ENCODE measurements at regions not wholly inside any gene's neighbourhood (a gene's known extent, or its start where the extent isn't known, plus 50 kb on each side); places are given as distances from the start of the nearest gene placed in this dataset.

DNA sequence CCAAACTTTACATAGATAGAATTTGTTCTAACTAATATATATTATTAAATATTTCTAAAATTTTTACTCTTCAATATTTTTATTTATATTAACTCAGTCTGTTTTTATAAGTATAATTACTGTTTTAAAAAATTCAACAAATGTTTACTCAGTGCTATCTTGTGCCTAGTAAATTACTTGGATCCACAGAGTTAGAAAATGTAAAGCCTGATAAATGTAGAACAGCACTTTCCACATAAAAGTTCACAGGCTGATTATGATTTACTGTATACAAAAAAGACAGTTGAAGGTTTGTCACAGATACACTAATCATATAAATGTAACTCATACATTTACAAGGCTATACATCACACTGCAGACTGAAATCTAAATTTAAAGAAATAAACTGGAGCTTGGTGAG is 170.0 kb downstream of the FOXG1 start:
- Histone ChIP-seq H3K27ac (no peak overlapping the region), H3K27me3 (no peaks in the 10 kb centered on the region), H3K36me3 (no peaks in the 10 kb centered on the region), H3K4me1 (no peaks in the 10 kb centered on the region), H3K9me3 (no peaks in the 10 kb centered on the region), H3K4me3 (no peak overlapping the region)
- DNase-seq (ENCODE audit: extremely low spot score in 2 of 2), result no peak
- TF ChIP-seq, protein P1, sequence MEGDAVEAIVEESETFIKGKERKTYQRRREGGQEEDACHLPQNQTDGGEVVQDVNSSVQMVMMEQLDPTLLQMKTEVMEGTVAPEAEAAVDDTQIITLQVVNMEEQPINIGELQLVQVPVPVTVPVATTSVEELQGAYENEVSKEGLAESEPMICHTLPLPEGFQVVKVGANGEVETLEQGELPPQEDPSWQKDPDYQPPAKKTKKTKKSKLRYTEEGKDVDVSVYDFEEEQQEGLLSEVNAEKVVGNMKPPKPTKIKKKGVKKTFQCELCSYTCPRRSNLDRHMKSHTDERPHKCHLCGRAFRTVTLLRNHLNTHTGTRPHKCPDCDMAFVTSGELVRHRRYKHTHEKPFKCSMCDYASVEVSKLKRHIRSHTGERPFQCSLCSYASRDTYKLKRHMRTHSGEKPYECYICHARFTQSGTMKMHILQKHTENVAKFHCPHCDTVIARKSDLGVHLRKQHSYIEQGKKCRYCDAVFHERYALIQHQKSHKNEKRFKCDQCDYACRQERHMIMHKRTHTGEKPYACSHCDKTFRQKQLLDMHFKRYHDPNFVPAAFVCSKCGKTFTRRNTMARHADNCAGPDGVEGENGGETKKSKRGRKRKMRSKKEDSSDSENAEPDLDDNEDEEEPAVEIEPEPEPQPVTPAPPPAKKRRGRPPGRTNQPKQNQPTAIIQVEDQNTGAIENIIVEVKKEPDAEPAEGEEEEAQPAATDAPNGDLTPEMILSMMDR (IDR thresholded peaks at IDR 0.05), result no peak
- TF ChIP-seq POLR2A (IDR thresholded peaks at IDR 0.05) (no peak), POLR2AphosphoS5 (IDR thresholded peaks at IDR 0.05; ENCODE audit: insufficient read depth in 1 of 2, low read depth in 1 of 2) (no peak)
- intact Hi-C loops (cut with DNase I), result no loop called here

GRCh38 chr14:28941758-28942157 is 175.2 kb downstream of the FOXG1 start:
- no peaks in the 10 kb centered on the region for H3K36me3 ChIP-seq
- no peak overlapping the region for H3K27ac ChIP-seq
- no peaks in the 10 kb centered on the region for H3K4me1 ChIP-seq
- TF ChIP-seq POLR2A (IDR thresholded peaks at IDR 0.05) (no peak), POLR2AphosphoS5 (IDR thresholded peaks at IDR 0.05; ENCODE audit: insufficient read depth in 1 of 2, low read depth in 1 of 2) (no peak)
- TF ChIP-seq, protein P1 (IDR thresholded peaks at IDR 0.05), result no peak
- H3K9me3 ChIP-seq, result no peaks in the 10 kb centered on the region
- DNase-seq (ENCODE audit: extremely low spot score in 2 of 2), result no peak
- H3K27me3 ChIP-seq, result no peaks in the 10 kb centered on the region
- intact Hi-C loops (cut with DNase I), result no loop called here
- no peak overlapping the region for H3K4me3 ChIP-seq

DNA sequence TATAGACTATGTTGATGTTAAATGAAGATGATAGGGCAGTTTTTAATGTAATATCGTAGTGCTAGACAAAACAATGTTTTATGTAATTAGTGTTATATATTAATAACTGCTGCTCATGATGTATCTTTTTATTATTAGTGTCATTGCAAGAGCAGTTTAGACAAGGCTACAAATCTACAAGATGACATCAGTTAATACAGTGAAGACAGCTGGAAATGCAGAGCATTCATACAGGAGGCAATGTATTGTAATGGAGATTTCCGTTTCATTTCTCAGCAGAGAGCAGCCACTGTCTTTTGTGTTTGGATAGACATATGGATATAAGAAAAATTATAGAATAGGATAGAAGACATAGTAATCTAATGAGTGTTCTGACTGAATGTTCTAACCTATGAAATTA is 178.0 kb downstream of the FOXG1 start:
- H3K36me3 ChIP-seq, result no peaks in the 10 kb centered on the region
- H3K4me1 ChIP-seq, result no peaks in the 10 kb centered on the region
- H3K4me3 ChIP-seq, result no peak overlapping the region
- intact Hi-C loops (cut with DNase I), result no loop called here
- no peaks in the 10 kb centered on the region for H3K27me3 ChIP-seq
- no peak overlapping the region for H3K27ac ChIP-seq
- TF ChIP-seq, protein P1 (IDR thresholded peaks at IDR 0.05), result no peak
- no peaks in the 10 kb centered on the region for H3K9me3 ChIP-seq
- DNase-seq (ENCODE audit: extremely low spot score in 2 of 2), result no peak

DNA sequence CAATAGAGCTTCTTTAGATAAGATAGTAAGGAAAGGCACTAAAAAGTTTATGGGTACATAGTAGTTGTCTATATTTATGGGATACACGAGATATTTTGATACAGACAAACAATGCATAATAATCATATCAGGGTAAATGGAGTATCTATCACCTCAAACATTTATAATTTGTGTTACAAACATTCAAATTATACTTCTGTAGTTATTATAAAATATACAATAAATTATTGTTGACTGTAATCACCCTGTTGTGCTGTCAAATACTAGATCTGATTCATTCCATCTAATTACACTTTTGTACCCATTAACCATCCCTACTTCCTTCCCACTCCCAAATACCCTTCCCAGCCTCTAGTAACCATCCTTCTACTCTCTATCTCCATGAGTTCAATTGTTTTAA is 179.7 kb downstream of the FOXG1 start:
- Histone ChIP-seq H3K36me3 (no peaks in the 10 kb centered on the region), H3K27ac (no peak overlapping the region), H3K4me1 (no peaks in the 10 kb centered on the region), H3K9me3 (no peaks in the 10 kb centered on the region), H3K4me3 (no peak overlapping the region), H3K27me3 (no peaks in the 10 kb centered on the region)
- intact Hi-C loops (cut with DNase I), result no loop called here
- DNase-seq (ENCODE audit: extremely low spot score in 2 of 2), result no peak
- TF ChIP-seq POLR2A (IDR thresholded peaks at IDR 0.05) (no peak), POLR2AphosphoS5 (IDR thresholded peaks at IDR 0.05; ENCODE audit: insufficient read depth in 1 of 2, low read depth in 1 of 2) (no peak)
- TF ChIP-seq, protein P1 (IDR thresholded peaks at IDR 0.05), result no peak

DNA sequence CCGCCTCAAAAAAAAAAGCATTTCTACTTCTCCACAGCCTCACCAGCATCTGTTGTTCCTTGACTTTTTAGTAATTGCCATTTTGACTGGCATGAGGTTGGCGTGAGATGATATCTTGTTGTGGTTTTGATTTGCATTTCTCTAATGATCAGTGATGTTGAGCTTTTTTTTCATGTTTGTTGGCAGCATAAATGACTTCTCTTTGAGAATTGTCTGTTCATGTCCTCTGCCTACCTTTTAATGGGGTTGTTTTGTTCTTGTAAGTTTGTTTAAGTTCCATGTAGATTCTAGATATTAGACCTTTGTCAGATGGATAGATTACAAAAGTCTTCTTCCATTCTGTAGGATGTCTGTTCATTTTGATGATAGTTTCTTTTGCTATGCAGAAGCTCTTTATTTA is 182.9 kb downstream of the FOXG1 start:
- no peak overlapping the region for H3K27ac ChIP-seq

More for the DNA sequence above, 182.9 kb downstream of the FOXG1 start:
- no peak overlapping the region for H3K4me3 ChIP-seq
- intact Hi-C loops (cut with DNase I), result no loop called here
- no peaks in the 10 kb centered on the region for H3K9me3 ChIP-seq
- TF ChIP-seq POLR2AphosphoS5 (IDR thresholded peaks at IDR 0.05; ENCODE audit: insufficient read depth in 1 of 2, low read depth in 1 of 2) (no peak), POLR2A (IDR thresholded peaks at IDR 0.05) (no peak)
- TF ChIP-seq, protein P1 (IDR thresholded peaks at IDR 0.05), result no peak
- no peaks in the 10 kb centered on the region for H3K36me3 ChIP-seq
- no peaks in the 10 kb centered on the region for H3K4me1 ChIP-seq
- DNase-seq (ENCODE audit: extremely low spot score in 2 of 2), result no peak
- no peaks in the 10 kb centered on the region for H3K27me3 ChIP-seq
